ENCODE measurements at regions not wholly inside any gene's neighbourhood (a gene's known extent, or its start where the extent isn't known, plus 50 kb on each side); places are given as distances from the start of the nearest gene placed in this dataset.

- TF ChIP-seq CTCF (conservative IDR thresholded peaks at IDR 0.05; ENCODE audit: low read depth, low read length) (no peak), EZH2 (IDR thresholded peaks at IDR 0.05; ENCODE audit: low read length, unreplicated experiment) (no peak), EZH2phosphoT487 (IDR thresholded peaks at IDR 0.05; ENCODE audit: borderline replicate concordance, low read length) (no peak)
These were observed 666.4 kb upstream of the NR3C2 start for GRCh38 chr4:149108626-149109025.

All from PC-3 (cell line).